Thyroid gland (tissue), 4 donors: ENCODE measurements at regions not wholly inside any gene's neighbourhood (a gene's known extent, or its start where the extent isn't known, plus 50 kb on each side); places are given as distances from the start of the nearest gene placed in this dataset.

Experiments
- DNase-seq, 2 donors: peaks; one replicate each; pipeline ENCODE4 v3.0.0-alpha.2; 2019
- H3K27ac ChIP-seq, 3 donors: fragments of 200-600 bp; sonication (generic); 1 replicate in 2 of 3; 2 replicates in 1 of 3; pipeline ENCODE4 v1.5.1; 2016 to 2019; ENCODE audit warnings: mild to moderate bottlenecking in 1 of 3, moderate library complexity in 1 of 3
- H3K27me3 ChIP-seq: fragments of 200-600 bp; sonication (generic); one replicate; pipeline ENCODE4 v1.5.1; 2019
- H3K36me3 ChIP-seq, 2 donors: fragments of 200-600 bp; sonication (generic); one replicate each; pipeline ENCODE4 v1.5.1; 2016 to 2019
- H3K4me1 ChIP-seq, 2 donors: fragments of 200-600 bp; sonication (generic); one replicate each; pipeline ENCODE4 v1.5.1; 2017 to 2019
- H3K4me3 ChIP-seq, 3 donors: fragments of 200-600 bp; sonication (generic); replicated peaks in 1 of 3; 1 replicate in 2 of 3; 2 replicates in 1 of 3; pipeline ENCODE4 v1.5.1; 2016; ENCODE audit warnings: mild to moderate bottlenecking in 1 of 3
- H3K9me3 ChIP-seq: fragments of 200-600 bp; sonication (generic); one replicate; pipeline ENCODE4 v1.5.1; 2017
- POLR2A ChIP-seq, 2 donors: fragments of 450-650 bp; IDR thresholded peaks; one replicate each; pipeline ENCODE4 v1.6.1; 2017; ENCODE audit warnings: antibody characterized with exemption in 2 of 2, mild to moderate bottlenecking in 2 of 2, moderate library complexity in 1 of 2
- whole genome bisulfite sequencing, 2 donors: methylation state at CpG; one replicate each; pipeline ENCODE4 v1.1.5; 2017; 5-methylcytosine and 5-hydroxymethylcytosine counted together
- intact Hi-C: fragments of 100-400 bp; cut with DNase I; formaldehyde crosslinking; loops from one replicate; pipeline ENCODE4 v1.15.1; 2023
- TF ChIP-seq, protein P1 (sequence below), 6 experiments: fragments of 200-600 bp in 3 of 6; fragments of 450-650 bp in 3 of 6; sonication (generic) in 3 of 6; IDR thresholded peaks; one replicate each; pipeline ENCODE4 v1.5.1; 2016 to 2019; ENCODE audit warnings: antibody characterized with exemption in 6 of 6, mild to moderate bottlenecking in 2 of 6, inconsistent platforms in 1 of 6, moderate library complexity in 1 of 6

DNA sequence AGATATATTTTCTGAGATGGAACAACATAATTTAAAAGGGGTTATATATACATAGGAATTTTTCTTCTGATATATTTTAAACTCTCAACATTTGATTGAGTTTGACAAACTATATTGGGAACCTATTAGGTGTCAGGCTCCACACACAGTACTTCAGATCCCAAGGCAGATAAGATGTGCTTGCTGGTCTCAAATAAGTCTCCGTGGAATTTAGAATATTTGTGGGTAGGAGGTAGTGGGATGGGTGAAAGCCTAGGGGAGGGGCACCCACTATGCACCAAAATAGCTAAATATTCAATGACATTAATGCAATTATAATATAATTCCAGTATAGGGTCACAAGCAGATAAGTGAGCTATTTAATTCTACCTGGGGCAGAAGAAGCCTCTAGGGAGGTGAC lies 81.5 kb downstream of the ARL4A start:
- Histone ChIP-seq H3K27ac (no peak overlapping the region), H3K9me3 (no peaks in the 10 kb centered on the region), H3K4me3 (no peak overlapping the region), H3K4me1 (peaks cover 8 to 28% of the 10 kb centered on the region in 2 donors), H3K36me3 (no peaks in the 10 kb centered on the region), H3K27me3 (no peaks in the 10 kb centered on the region)
- intact Hi-C loops = no loop called here
- DNase-seq = no peak
- no peak for TF ChIP-seq POLR2A (IDR thresholded peaks at IDR 0.05)
- TF ChIP-seq, protein P1, sequence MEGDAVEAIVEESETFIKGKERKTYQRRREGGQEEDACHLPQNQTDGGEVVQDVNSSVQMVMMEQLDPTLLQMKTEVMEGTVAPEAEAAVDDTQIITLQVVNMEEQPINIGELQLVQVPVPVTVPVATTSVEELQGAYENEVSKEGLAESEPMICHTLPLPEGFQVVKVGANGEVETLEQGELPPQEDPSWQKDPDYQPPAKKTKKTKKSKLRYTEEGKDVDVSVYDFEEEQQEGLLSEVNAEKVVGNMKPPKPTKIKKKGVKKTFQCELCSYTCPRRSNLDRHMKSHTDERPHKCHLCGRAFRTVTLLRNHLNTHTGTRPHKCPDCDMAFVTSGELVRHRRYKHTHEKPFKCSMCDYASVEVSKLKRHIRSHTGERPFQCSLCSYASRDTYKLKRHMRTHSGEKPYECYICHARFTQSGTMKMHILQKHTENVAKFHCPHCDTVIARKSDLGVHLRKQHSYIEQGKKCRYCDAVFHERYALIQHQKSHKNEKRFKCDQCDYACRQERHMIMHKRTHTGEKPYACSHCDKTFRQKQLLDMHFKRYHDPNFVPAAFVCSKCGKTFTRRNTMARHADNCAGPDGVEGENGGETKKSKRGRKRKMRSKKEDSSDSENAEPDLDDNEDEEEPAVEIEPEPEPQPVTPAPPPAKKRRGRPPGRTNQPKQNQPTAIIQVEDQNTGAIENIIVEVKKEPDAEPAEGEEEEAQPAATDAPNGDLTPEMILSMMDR (IDR thresholded peaks at IDR 0.05) = no peak
- 29 to 38% methylated on average over 1 of the region's 1 CpG for WGBS, 2 donors

DNA sequence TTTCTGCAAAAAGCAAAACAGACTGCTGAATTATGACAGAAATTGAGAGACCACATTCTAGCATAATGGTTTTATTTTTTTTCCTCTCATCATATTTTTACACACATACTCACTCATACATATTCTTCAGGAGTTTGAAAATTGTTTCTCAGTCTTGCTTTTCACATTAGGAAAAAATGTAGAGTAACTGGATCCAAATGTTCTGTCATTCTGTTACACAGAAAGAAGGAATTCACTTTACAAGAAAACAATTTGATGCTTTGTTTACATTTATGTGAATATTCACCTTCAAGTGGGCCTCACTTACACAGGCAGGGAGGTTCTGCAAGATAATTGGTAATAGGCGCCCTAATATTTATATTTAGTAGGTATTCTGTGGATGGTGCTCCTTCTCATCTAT lies 82.0 kb downstream of the ARL4A start:
- no peaks in the 10 kb centered on the region for H3K27me3 ChIP-seq
- TF ChIP-seq, protein P1 (IDR thresholded peaks at IDR 0.05) = no peak
- TF ChIP-seq POLR2A (IDR thresholded peaks at IDR 0.05) = no peak
- no peaks in the 10 kb centered on the region for H3K36me3 ChIP-seq
- H3K9me3 ChIP-seq = no peaks in the 10 kb centered on the region
- H3K4me3 ChIP-seq = no peak overlapping the region
- intact Hi-C loops = no loop called here
- WGBS, 2 donors = 91 to 94% methylated on average over 1 of the region's 1 CpG
- H3K4me1 ChIP-seq = peaks cover 8 to 28% of the 10 kb centered on the region in 2 donors
- H3K27ac ChIP-seq = peak overlapping the region in 1 of 3 donors; percentile 2
- no peak for DNase-seq

DNA sequence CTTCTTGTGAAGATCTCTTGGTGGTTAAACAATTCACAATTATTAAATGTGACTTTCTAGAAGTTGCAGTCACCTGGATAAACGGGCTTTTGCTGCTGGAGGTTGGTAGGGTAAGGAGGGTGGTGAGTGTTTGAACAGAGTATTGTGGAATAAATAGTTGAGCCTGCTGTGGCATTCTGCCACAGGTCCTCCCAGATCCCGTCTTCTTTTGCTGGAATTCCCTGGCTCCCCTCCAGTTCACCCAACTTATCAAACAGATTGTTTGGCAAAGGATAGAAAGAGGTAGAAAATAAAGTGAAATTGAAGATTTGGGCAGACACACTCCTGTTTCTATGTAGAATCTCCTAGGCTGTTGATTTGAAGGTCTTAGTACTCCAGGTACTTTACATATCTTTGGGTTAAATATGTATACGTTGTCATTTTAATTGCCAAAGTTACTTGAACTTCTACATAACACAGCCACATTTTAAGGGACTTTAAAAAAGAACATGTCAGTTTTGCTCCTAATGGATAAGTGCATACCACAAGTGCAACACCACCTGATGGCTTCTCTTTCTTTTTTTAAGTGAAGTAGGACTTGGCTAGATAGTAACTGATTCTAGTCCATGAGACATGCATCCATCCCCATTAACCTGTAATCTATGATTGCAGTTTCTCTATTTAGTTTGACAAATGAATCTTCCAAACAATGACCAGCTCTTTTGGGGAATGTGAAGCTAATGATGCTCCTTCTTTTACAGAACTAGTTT lies 83.0 kb downstream of the ARL4A start:
- Histone ChIP-seq H3K27ac (peak overlapping the region in 1 of 3 donors; percentile 21), H3K27me3 (no peaks in the 10 kb centered on the region), H3K36me3 (no peaks in the 10 kb centered on the region), H3K9me3 (no peaks in the 10 kb centered on the region), H3K4me3 (no peak overlapping the region), H3K4me1 (peaks cover 8 to 28% of the 10 kb centered on the region in 2 donors)
- peak; percentile 55 to 70 for DNase-seq
- WGBS, 2 donors = 16 to 18% methylated on average over 3 of the region's 3 CpGs
- no peak for TF ChIP-seq POLR2A (IDR thresholded peaks at IDR 0.05)
- TF ChIP-seq, protein P1 (IDR thresholded peaks at IDR 0.05) = no peak
- intact Hi-C loops = no loop called here

DNA sequence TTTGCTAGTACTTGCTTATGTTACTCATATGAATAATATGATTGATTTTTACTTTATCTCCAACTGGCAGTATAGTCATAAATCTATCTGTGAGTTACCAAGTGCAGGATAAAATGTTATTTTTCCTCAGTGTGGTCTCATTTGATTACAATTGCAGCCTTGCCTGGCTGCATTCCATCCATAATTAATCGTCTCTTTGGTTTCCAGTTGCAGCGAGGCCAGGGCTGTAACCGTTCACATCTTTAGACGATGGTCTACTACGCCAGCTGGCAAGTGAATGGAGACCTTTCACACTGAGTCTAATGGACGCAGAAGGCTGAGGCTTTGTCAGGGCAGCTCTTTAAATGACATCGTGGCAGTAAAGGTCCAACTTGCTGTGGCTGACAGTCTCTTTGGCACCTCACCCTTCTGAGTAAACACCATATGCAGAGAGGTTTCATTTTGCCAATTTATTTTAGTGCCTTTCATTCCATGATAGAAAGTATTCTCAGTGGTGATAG lies 84.0 kb downstream of the ARL4A start:
- WGBS, 2 donors = 42 to 59% methylated on average over 7 of the region's 7 CpGs
- peak overlapping the region in 1 of 3 donors; percentile 15 for H3K27ac ChIP-seq
- no peak for TF ChIP-seq POLR2A (IDR thresholded peaks at IDR 0.05)
- TF ChIP-seq, protein P1 (IDR thresholded peaks at IDR 0.05) = no peak
- H3K4me1 ChIP-seq = peaks cover 8 to 28% of the 10 kb centered on the region in 2 donors
- H3K4me3 ChIP-seq = no peak overlapping the region
- no peaks in the 10 kb centered on the region for H3K36me3 ChIP-seq
- intact Hi-C loops = no loop called here
- H3K27me3 ChIP-seq = no peaks in the 10 kb centered on the region
- H3K9me3 ChIP-seq = no peaks in the 10 kb centered on the region
- peak in 1 of 2 donors; percentile 13 for DNase-seq

DNA sequence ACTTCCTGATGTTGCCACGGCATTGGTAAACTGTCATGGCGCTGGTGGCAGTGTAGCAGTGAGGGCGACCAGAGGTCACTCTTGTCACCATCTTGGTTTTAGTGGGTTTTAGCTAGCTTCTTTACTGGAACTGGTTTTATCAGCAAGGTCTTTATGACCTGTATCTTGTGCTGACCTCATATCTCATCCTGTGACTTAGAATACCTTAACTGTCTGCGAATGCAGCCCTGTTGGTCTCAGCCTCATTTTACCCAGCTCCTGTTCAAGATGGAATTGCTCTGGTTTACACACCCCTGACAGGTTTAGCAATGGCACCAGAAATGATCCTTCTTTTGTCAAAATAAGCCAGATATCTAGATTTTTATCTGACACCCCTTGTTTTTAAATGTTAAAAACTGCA lies 85.3 kb downstream of the ARL4A start:
- no peak overlapping the region for H3K4me3 ChIP-seq
- H3K4me1 ChIP-seq = peaks cover 8 to 28% of the 10 kb centered on the region in 2 donors
- TF ChIP-seq POLR2A (IDR thresholded peaks at IDR 0.05) = no peak
- TF ChIP-seq, protein P1 (IDR thresholded peaks at IDR 0.05) = no peak
- WGBS, 2 donors = 97 to 100% methylated on average over 4 of the region's 4 CpGs
- H3K36me3 ChIP-seq = no peaks in the 10 kb centered on the region
- no peak overlapping the region for H3K27ac ChIP-seq
- H3K9me3 ChIP-seq = no peaks in the 10 kb centered on the region
- no peaks in the 10 kb centered on the region for H3K27me3 ChIP-seq
- DNase-seq = no peak
- intact Hi-C loops = no loop called here
